NCI-H345 (cell line): ENCODE measurements at regions not wholly inside any gene's neighbourhood (a gene's known extent, or its start where the extent isn't known, plus 50 kb on each side); places are given as distances from the start of the nearest gene placed in this dataset.
"Not testable (repeated sequence)": the region's sequence is repeated elsewhere in the genome, so short reads cannot be mapped to it uniquely, and the experiment has no call there.

ENCODE experiments used
- DNase-seq: peaks from one replicate; lab custom pipeline; 2025; lab: John Stamatoyannopoulos, UW

DNA sequence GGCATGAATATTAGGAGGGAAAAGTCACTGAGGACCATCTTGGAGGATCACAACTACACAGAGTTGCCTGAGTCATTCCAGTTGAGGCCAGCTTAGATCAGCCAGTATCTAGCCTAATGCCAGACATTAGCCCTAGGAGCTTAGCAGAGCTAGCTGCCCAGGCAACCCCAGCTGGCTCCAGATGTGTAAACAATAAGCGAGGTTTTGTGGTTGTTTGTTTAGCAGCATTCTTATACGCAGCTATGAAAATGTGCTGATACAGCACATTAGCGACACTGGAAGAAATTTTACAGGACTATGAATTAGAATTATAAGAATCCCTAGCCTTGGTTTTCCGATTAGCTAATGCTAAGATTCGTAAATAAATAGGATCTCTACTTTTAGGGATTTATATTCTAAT lies 59.3 kb downstream of the BTBD3 start:
- DNase-seq, result no peak

DNA sequence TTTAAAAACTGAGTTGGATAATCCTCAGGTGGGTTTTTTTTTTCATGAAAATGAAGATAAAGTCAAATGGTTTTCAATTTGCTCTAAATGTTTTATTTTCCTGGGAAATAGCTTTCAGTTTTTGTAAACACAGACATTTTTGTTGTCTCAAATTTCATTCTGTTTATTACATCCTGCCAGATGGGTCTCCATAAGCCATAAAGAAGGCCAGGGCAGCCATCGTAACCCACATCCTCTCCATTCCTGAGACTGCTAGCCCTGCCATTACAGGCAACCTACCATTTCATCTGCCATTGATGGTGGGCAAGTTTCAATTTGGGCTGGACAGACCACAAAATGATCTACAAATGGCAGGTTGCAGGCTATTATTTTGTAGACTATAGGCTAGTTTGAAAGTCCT lies 60.8 kb downstream of the BTBD3 start:
- no peak for DNase-seq

GRCh38 chr20:11979306-11979990 lies 61.8 kb downstream of the BTBD3 start:
- DNase-seq, result peak; percentile 37

DNA sequence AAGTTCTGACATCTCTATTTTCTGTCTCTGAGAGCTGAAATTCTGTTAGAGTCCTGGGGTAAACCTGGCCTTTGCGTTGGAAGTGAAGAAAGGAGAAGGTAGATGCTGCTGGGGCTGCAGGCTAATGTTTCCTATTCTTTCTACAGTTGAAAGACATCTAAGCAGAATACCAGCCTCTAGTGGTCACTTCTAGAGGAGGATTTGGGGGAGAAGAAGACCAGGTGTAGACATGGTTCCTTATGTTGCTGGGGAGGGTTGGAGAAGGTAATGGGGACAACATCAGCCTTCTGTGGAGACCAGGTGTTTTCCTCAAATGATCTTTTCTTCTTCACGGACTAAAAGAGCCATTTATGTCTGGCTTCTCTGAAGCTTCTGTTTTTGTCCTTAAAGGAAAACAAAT lies 62.6 kb downstream of the BTBD3 start:
- DNase-seq, result no peak

GRCh38 chr20:11981366-11981947 lies 63.8 kb downstream of the BTBD3 start:
- DNase-seq, result no peak

DNA sequence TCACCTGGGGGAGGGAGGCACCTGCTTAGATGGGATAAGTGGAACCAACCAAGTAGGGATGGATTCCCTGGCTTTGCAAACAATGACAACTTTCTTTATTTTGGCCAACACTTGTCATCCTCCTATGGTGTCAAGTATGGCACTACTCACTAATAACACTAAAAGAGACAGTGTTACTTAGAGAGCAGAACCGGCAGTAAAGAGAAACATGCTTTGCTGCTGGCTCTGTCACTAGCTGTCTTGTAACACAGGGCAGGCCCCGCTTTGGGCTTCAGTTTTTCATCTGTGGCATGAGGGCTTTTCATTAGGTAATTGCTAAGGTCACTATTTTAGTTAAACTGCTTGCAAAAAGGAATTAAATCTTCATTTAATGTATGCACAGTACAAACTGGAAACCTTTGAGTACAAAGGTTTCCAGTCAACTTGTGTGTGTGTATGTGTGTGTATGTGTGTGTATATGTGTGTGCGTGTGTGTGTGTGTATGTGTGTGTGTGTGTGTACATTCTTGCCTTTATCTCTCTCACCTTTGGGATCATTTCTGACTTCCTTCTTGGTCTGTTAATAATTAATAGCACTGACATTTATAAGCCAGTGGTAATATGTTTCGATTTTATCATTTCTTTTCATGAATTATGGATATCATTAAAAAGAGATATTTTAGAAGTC lies 64.7 kb downstream of the BTBD3 start:
- DNase-seq, result peak; percentile 14

- DNase-seq, result no peak
These were observed 65.3 kb downstream of the BTBD3 start for GRCh38 chr20:11982955-11983470.

DNA sequence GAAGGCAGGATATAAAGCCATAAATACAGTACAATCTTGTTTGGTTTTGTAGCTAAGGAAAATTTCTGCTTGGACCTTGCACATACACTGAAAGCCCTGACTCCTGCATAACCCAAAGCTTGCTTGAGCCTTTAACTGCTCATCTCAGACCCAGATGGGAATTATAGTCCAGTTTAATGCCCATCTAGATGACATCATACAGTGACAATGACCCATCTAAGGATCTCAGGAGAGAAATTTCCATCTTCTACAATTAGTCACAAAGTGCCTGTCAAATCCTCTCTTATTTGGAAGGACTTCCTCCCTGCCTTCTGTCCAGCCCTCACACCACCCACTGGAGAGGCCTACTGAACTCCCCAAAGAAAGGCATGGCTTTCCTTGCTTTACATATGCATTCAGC lies 69.3 kb downstream of the BTBD3 start:
- no peak for DNase-seq

- DNase-seq, result no peak
These were observed 69.8 kb downstream of the BTBD3 start for GRCh38 chr20:11987526-11987925.

GRCh38 chr20:11989018-11989771 lies 71.5 kb downstream of the BTBD3 start:
- DNase-seq, result no peak

DNA sequence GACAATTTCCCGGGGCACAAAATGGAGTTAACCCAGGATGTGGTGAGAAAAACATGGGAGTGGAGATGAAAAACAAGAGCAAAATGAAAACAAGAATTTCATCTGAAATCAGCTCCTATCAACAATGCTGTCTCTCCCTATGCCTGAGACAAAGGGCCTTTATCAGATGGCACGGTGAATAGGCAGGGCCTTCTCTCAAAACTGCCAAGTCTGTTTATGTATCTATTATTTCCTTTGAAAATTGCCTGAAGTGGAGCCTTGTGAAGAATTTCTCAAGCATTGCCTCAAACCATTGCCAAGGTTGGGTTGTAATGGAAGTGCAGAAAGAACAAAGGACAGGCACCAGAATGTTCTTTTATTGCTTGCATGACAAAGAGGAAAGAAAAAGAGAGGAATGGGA lies 74.7 kb downstream of the BTBD3 start:
- DNase-seq, result peak; percentile 72

GRCh38 chr20:11993886-11994461 lies 76.3 kb downstream of the BTBD3 start:
- peak; percentile 90 for DNase-seq

- DNase-seq, result no peak
These were observed 78.3 kb downstream of the BTBD3 start for GRCh38 chr20:11995805-11996567.

DNA sequence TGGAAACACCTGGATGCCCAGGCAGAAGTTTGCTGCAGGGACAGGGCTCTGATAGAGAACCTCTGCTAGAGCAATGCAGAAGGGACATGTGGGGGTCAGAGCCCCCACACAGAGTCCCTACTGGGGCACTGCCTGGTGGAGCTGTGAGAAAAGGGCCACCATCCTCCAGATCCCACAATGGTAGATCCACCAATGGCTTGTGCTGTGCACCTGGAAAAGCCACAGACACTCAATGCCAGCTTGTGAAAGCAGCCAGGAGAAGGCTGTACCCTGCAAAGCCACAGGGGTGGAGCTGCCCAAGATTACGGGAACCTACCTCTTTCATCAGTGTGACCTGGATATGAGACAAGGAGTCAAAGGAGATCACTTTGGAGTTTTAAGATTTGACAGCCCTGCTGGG lies 87.1 kb downstream of the BTBD3 start:
- DNase-seq, result not testable (repeated sequence)

GRCh38 chr20:12012241-12013222 lies 94.8 kb downstream of the BTBD3 start:
- peak; percentile 22 for DNase-seq

- DNase-seq, result no peak
These were observed 96.6 kb downstream of the BTBD3 start for GRCh38 chr20:12014276-12014675.

DNA sequence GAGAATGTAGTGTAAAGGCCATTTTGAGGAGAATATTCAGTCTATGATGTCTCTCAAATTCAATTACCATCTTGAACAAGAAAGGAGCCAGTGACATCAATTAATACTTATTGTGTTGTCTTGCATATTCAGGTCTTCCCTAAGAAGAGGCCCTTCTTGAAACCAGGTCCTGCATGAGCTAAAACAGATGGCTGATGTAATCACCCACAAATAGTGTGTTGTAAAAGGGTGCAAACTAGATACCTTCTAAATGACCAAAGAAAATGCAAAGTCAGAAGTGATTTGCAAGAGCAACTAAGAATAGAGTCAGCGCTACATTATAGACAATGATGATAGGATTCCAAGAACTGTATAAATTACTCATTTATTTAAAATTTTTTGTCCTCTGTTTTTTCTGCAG lies 97.0 kb downstream of the BTBD3 start:
- no peak for DNase-seq

GRCh38 chr20:12016291-12016690 lies 98.6 kb downstream of the BTBD3 start:
- no peak for DNase-seq

DNA sequence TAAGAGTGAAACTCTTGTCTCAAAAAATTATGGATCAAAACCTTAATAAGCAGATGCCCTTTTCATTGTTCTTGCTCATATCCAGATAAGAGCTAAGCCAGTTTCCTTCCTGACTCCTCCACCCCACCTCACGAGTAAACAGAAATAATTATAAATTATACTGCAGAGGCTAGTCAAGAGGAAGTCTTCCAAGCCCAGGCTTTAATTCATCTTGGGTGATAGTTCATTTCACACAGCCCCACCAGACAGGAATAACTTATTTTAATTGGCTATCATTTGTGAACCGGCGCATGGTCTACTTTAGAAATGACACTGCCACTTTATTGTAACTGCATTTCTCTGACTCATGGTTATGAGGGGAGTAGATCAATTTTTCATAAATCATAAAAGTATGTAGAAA lies 102.0 kb downstream of the BTBD3 start:
- no peak for DNase-seq

DNA sequence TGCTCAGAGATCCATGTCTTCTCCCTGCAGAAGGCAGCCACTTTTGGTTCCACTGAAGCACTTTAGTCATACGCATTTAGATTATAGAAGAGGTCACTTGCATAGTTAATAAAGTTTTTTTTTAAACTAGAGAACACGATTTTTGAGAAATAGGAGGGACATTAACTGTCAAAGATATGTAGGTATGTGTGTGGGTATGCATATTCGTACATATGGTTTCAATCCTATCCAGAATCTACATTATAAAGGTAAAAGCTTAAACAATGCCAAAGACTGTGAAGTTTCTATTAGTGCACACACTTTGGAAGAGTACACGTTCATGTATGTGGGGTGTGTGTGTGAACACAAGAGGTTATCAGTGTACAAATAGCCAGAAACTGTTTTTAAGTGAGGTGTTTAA lies 103.2 kb downstream of the BTBD3 start:
- no peak for DNase-seq
